Vagina (tissue), 2 donors: ENCODE measurements at regions not wholly inside any gene's neighbourhood (a gene's known extent, or its start where the extent isn't known, plus 50 kb on each side); places are given as distances from the start of the nearest gene placed in this dataset.

Experiments
- DNase-seq, 2 donors: peaks; one replicate each; pipeline ENCODE4 v3.0.0-alpha.2; 2017; ENCODE audit errors: extremely low spot score in 2 of 2
- H3K27ac ChIP-seq: fragments of 200-600 bp; sonication (generic); one replicate; pipeline ENCODE4 v1.5.1; 2019
- H3K27me3 ChIP-seq: fragments of 200-600 bp; sonication (generic); one replicate; pipeline ENCODE4 v1.5.1; 2019
- H3K36me3 ChIP-seq, 2 donors: fragments of 200-600 bp; sonication (generic); one replicate each; pipeline ENCODE4 v1.5.1; 2017 to 2019
- H3K4me1 ChIP-seq: fragments of 200-600 bp; sonication (generic); one replicate; pipeline ENCODE4 v1.5.1; 2019
- H3K4me3 ChIP-seq, 2 donors: fragments of 200-600 bp; sonication (generic); 1 replicate in 1 of 2; 2 replicates in 1 of 2; pipeline ENCODE4 v1.5.1; 2016 to 2019
- H3K9me3 ChIP-seq: fragments of 200-600 bp; sonication (generic); one replicate; pipeline ENCODE4 v1.5.1; 2019
- POLR2A ChIP-seq, 2 donors: fragments of 450-650 bp; IDR thresholded peaks; one replicate each; pipeline ENCODE4 v1.6.1; 2017; ENCODE audit warnings: antibody characterized with exemption in 2 of 2, mild to moderate bottlenecking in 2 of 2, moderate library complexity in 2 of 2
- POLR2AphosphoS5 ChIP-seq, 2 donors: sonication (generic); formaldehyde crosslinking; IDR thresholded peaks; one replicate each; pipeline ENCODE4 v1.9.0; 2017; ENCODE audit warnings: antibody characterized with exemption in 2 of 2, mild to moderate bottlenecking in 2 of 2, low read depth in 1 of 2; ENCODE audit not compliant: insufficient read depth in 1 of 2
- intact Hi-C: fragments of 100-400 bp; cut with DNase I; formaldehyde crosslinking; loops from one replicate; pipeline ENCODE4 v1.15.1; 2023
- TF ChIP-seq, protein P1 (sequence below), 3 experiments: fragments of 450-650 bp in 2 of 3; fragments of 200-600 bp in 1 of 3; sonication (generic) in 1 of 3; IDR thresholded peaks; one replicate each; pipeline ENCODE4 v1.5.1; 2017 to 2019; ENCODE audit warnings: antibody characterized with exemption in 3 of 3, mild to moderate bottlenecking in 2 of 3, moderate library complexity in 2 of 3

- TF ChIP-seq, protein P1, sequence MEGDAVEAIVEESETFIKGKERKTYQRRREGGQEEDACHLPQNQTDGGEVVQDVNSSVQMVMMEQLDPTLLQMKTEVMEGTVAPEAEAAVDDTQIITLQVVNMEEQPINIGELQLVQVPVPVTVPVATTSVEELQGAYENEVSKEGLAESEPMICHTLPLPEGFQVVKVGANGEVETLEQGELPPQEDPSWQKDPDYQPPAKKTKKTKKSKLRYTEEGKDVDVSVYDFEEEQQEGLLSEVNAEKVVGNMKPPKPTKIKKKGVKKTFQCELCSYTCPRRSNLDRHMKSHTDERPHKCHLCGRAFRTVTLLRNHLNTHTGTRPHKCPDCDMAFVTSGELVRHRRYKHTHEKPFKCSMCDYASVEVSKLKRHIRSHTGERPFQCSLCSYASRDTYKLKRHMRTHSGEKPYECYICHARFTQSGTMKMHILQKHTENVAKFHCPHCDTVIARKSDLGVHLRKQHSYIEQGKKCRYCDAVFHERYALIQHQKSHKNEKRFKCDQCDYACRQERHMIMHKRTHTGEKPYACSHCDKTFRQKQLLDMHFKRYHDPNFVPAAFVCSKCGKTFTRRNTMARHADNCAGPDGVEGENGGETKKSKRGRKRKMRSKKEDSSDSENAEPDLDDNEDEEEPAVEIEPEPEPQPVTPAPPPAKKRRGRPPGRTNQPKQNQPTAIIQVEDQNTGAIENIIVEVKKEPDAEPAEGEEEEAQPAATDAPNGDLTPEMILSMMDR (IDR thresholded peaks at IDR 0.05): no peak
- TF ChIP-seq POLR2AphosphoS5 (IDR thresholded peaks at IDR 0.05; ENCODE audit: insufficient read depth in 1 of 2, low read depth in 1 of 2) (no peak), POLR2A (IDR thresholded peaks at IDR 0.05) (no peak)
- Histone ChIP-seq H3K36me3 (no peaks in the 10 kb centered on the region), H3K27ac (no peak overlapping the region), H3K4me1 (peaks cover 10% of the 10 kb centered on the region), H3K27me3 (no peaks in the 10 kb centered on the region), H3K9me3 (no peaks in the 10 kb centered on the region), H3K4me3 (peak overlapping the region in 1 of 2 donors; percentile 3)
- no peak for DNase-seq
- intact Hi-C loops: no loop called here
These were observed 101.9 kb downstream of the FOXI3 start for GRCh38 chr2:88350331-88351248.

DNA sequence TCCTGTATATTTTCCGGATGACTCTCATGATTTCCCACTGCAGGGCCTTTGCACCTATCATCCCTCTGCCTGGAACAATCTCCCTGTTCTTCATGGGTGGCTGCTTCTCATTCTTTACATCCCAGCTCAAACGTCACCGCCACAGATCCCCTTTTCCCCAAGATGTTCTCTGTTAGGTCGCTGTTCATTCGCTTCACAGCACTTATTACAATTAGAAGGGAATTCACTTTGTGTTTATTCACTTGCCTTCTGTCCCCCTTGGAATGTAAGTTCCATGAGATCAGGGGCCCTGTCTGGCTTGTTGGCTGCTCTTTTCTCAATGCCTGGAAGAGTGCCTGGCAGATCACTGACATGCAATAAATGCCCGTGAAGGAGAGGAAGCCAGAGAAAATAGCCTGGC, 106.7 kb downstream of the FOXI3 start:
- no peak for DNase-seq
- H3K9me3 ChIP-seq: no peaks in the 10 kb centered on the region
- no peak overlapping the region for H3K27ac ChIP-seq
- peaks cover 9% of the 10 kb centered on the region for H3K4me1 ChIP-seq
- TF ChIP-seq POLR2AphosphoS5 (IDR thresholded peaks at IDR 0.05; ENCODE audit: insufficient read depth in 1 of 2, low read depth in 1 of 2) (no peak), POLR2A (IDR thresholded peaks at IDR 0.05) (no peak)
- TF ChIP-seq, protein P1 (IDR thresholded peaks at IDR 0.05): no peak
- intact Hi-C loops: no loop called here
- no peaks in the 10 kb centered on the region for H3K27me3 ChIP-seq
- no peaks in the 10 kb centered on the region for H3K36me3 ChIP-seq
- no peak overlapping the region for H3K4me3 ChIP-seq

GRCh38 chr2:88342749-88343148, 109.7 kb downstream of the FOXI3 start:
- Histone ChIP-seq H3K36me3 (no peaks in the 10 kb centered on the region), H3K4me3 (no peak overlapping the region), H3K4me1 (no peaks in the 10 kb centered on the region), H3K27me3 (no peaks in the 10 kb centered on the region), H3K9me3 (no peaks in the 10 kb centered on the region), H3K27ac (no peak overlapping the region)
- no peak for DNase-seq
- TF ChIP-seq, protein P1 (IDR thresholded peaks at IDR 0.05): no peak
- TF ChIP-seq POLR2A (IDR thresholded peaks at IDR 0.05) (no peak), POLR2AphosphoS5 (IDR thresholded peaks at IDR 0.05; ENCODE audit: insufficient read depth in 1 of 2, low read depth in 1 of 2) (no peak)
- intact Hi-C loops: no loop called here

GRCh38 chr2:88334418-88334817, 118.1 kb downstream of the FOXI3 start:
- Histone ChIP-seq H3K36me3 (no peaks in the 10 kb centered on the region), H3K4me1 (no peaks in the 10 kb centered on the region), H3K27ac (no peak overlapping the region), H3K4me3 (no peak overlapping the region), H3K27me3 (no peaks in the 10 kb centered on the region), H3K9me3 (no peaks in the 10 kb centered on the region)
- TF ChIP-seq POLR2A (IDR thresholded peaks at IDR 0.05) (no peak), POLR2AphosphoS5 (IDR thresholded peaks at IDR 0.05; ENCODE audit: insufficient read depth in 1 of 2, low read depth in 1 of 2) (no peak)
- TF ChIP-seq, protein P1 (IDR thresholded peaks at IDR 0.05): no peak
- no peak for DNase-seq
- intact Hi-C loops: no loop called here

DNA sequence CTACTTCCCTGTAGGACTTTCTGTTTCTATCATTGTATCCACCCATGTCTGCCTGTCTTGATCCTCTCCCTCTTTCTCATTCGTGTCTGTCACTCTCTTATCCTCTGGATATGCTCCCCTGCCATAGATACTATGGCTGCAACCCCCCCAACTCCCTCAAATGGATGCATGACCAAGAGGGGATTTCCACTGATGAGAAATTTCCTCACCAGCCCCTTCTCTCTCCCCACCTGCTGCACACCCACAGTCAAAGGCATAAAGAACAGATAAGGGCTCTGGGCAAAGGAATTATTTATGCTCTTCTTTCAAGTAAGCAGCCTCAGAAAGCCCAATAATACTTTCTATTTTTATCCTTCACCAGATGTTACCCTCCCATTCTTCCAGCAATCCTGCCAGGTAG, 121.3 kb downstream of the FOXI3 start:
- H3K27ac ChIP-seq: no peak overlapping the region
- no peaks in the 10 kb centered on the region for H3K27me3 ChIP-seq
- H3K4me1 ChIP-seq: no peaks in the 10 kb centered on the region
- H3K36me3 ChIP-seq: no peaks in the 10 kb centered on the region
- H3K4me3 ChIP-seq: no peak overlapping the region
- intact Hi-C loops: no loop called here
- no peak for DNase-seq
- TF ChIP-seq POLR2A (IDR thresholded peaks at IDR 0.05): no peak
- TF ChIP-seq, protein P1 (IDR thresholded peaks at IDR 0.05): no peak
- TF ChIP-seq POLR2AphosphoS5 (IDR thresholded peaks at IDR 0.05; ENCODE audit: insufficient read depth in 1 of 2, low read depth in 1 of 2): no peak
- H3K9me3 ChIP-seq: no peaks in the 10 kb centered on the region
